Sigmoid colon (tissue), 4 donors: ENCODE measurements at regions not wholly inside any gene's neighbourhood (a gene's known extent, or its start where the extent isn't known, plus 50 kb on each side); places are given as distances from the start of the nearest gene placed in this dataset.

Experiments used
- EP300 ChIP-seq, 4 donors: sonication (generic); formaldehyde crosslinking; IDR thresholded peaks; one replicate each; pipeline ENCODE4 v1.6.1; 2017; ENCODE audit warnings: antibody characterized with exemption in 4 of 4
- POLR2A ChIP-seq, 2 donors: fragments of 450-650 bp; IDR thresholded peaks; one replicate each; pipeline ENCODE4 v1.6.1; 2016; ENCODE audit warnings: antibody characterized with exemption in 2 of 2, mild to moderate bottlenecking in 2 of 2, moderate library complexity in 2 of 2
- POLR2AphosphoS5 ChIP-seq, 4 donors: sonication (generic); formaldehyde crosslinking; IDR thresholded peaks; one replicate each; pipeline ENCODE4 v1.6.1; 2017; ENCODE audit warnings: antibody characterized with exemption in 4 of 4
- TF ChIP-seq, protein P1 (sequence below), 4 experiments: fragments of 450-650 bp in 3 of 4; fragments of 200-600 bp in 1 of 4; IDR thresholded peaks; one replicate each; pipeline ENCODE4 v1.5.1; 2016 to 2019; ENCODE audit warnings: antibody characterized with exemption in 4 of 4, mild to moderate bottlenecking in 3 of 4, moderate library complexity in 2 of 4

DNA sequence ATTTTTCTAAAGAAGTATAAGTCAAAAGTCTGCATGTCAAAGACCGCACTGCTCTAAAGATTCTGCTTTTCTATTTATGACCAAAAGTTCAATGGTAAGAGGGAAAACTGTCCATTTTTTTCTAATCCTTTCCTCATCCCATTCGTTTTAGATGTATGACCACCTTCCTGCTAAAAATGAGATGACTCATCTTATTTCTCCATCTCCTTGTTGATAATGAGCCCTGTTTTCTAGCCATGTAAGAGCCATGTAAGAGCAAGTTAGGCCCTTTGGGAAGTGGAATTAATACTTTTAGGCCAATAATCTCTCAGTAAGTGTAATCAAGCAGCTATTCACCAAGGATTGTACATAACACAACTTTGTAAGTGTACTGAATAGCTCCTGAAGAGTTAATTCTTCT, 475.6 kb upstream of the B3GALT2 start:
- TF ChIP-seq POLR2AphosphoS5 (IDR thresholded peaks at IDR 0.05) (no peak), POLR2A (IDR thresholded peaks at IDR 0.05) (no peak), EP300 (IDR thresholded peaks at IDR 0.05) (no peak)
- TF ChIP-seq, protein P1, sequence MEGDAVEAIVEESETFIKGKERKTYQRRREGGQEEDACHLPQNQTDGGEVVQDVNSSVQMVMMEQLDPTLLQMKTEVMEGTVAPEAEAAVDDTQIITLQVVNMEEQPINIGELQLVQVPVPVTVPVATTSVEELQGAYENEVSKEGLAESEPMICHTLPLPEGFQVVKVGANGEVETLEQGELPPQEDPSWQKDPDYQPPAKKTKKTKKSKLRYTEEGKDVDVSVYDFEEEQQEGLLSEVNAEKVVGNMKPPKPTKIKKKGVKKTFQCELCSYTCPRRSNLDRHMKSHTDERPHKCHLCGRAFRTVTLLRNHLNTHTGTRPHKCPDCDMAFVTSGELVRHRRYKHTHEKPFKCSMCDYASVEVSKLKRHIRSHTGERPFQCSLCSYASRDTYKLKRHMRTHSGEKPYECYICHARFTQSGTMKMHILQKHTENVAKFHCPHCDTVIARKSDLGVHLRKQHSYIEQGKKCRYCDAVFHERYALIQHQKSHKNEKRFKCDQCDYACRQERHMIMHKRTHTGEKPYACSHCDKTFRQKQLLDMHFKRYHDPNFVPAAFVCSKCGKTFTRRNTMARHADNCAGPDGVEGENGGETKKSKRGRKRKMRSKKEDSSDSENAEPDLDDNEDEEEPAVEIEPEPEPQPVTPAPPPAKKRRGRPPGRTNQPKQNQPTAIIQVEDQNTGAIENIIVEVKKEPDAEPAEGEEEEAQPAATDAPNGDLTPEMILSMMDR (IDR thresholded peaks at IDR 0.05): no peak
